Neural progenitor cell (in vitro differentiated cells): ENCODE measurements at regions not wholly inside any gene's neighbourhood (a gene's known extent, or its start where the extent isn't known, plus 50 kb on each side); places are given as distances from the start of the nearest gene placed in this dataset.
A peak's percentile ranks its signal among the peaks of the same experiment; 100 is the strongest.

ENCODE experiments used
- DNase-seq: peaks from one replicate; pipeline ENCODE4 v3.0.0-alpha.2; 2016; ENCODE audit warnings: low spot score
- H2AFZ ChIP-seq: fragments of 200-600 bp; sonication (generic); replicated peaks from 2 replicates; pipeline ENCODE4 v1.6.1; 2016; ENCODE audit warnings: antibody characterized with exemption
- H3F3A ChIP-seq: fragments of 200-600 bp; sonication (generic); 2 replicates; pipeline ENCODE4 v1.6.1; 2016; ENCODE audit warnings: antibody characterized with exemption, low read depth
- H3K27ac ChIP-seq: fragments of 200-600 bp; sonication (generic); 2 replicates; pipeline ENCODE4 v1.5.1; 2016; ENCODE audit warnings: mild to moderate bottlenecking
- H3K27me3 ChIP-seq: fragments of 200-600 bp; sonication (generic); 2 replicates; pipeline ENCODE4 v1.6.1; 2016; ENCODE audit warnings: mild to moderate bottlenecking, moderate library complexity
- H3K36me3 ChIP-seq: fragments of 200-600 bp; sonication (generic); 2 replicates; pipeline ENCODE4 v1.5.1; 2016
- H3K4me1 ChIP-seq: fragments of 200-600 bp; sonication (generic); 2 replicates; pipeline ENCODE4 v1.6.1; 2016; ENCODE audit warnings: mixed run types
- H3K4me2 ChIP-seq: fragments of 200-600 bp; sonication (generic); 2 replicates; pipeline ENCODE4 v1.6.1; 2016
- H3K4me3 ChIP-seq: fragments of 200-600 bp; sonication (generic); 2 replicates; pipeline ENCODE4 v1.5.1; 2016
- H3K79me2 ChIP-seq: fragments of 200-600 bp; sonication (generic); 2 replicates; pipeline ENCODE4 v1.6.1; 2016; ENCODE audit warnings: low read depth
- H3K9ac ChIP-seq: fragments of 200-600 bp; sonication (generic); 2 replicates; pipeline ENCODE4 v1.6.1; 2016
- H3K9me3 ChIP-seq: fragments of 200-600 bp; sonication (generic); 2 replicates; pipeline ENCODE4 v1.5.1; 2016; ENCODE audit warnings: low read depth
- H4K20me1 ChIP-seq: fragments of 200-600 bp; sonication (generic); 2 replicates; pipeline ENCODE4 v1.6.1; 2016; ENCODE audit warnings: low read depth
- H3K27ac Mint-ChIP-seq: 3 replicates; pipeline ENCODE4 v1.8.0; 2021; ENCODE audit warnings: mixed read lengths
- H3K27me3 Mint-ChIP-seq: 2 replicates; pipeline ENCODE4 v1.8.0; 2022; ENCODE audit warnings: low read depth, mild to moderate bottlenecking, inconsistent platforms, moderate library complexity, mixed read lengths; ENCODE audit not compliant: insufficient read depth
- H3K36me3 Mint-ChIP-seq: 3 replicates; pipeline ENCODE4 v1.8.0; 2021; ENCODE audit warnings: mixed read lengths
- H3K4me1 Mint-ChIP-seq: 3 replicates; pipeline ENCODE4 v1.8.0; 2021; ENCODE audit warnings: mixed read lengths
- H3K4me3 Mint-ChIP-seq: 3 replicates; pipeline ENCODE4 v1.8.0; 2021; ENCODE audit warnings: mild to moderate bottlenecking, moderate library complexity, mixed read lengths
- H3K9me3 Mint-ChIP-seq: 3 replicates; pipeline ENCODE4 v1.8.0; 2020; ENCODE audit warnings: mixed read lengths
- CTCF ChIP-seq: fragments of 200-600 bp; sonication (generic); IDR thresholded peaks from 2 replicates; pipeline ENCODE4 v1.5.1; 2017; ENCODE audit warnings: antibody characterized with exemption, mild to moderate bottlenecking
- EZH2 ChIP-seq: fragments of 200-600 bp; sonication (generic); IDR thresholded peaks from 2 replicates; pipeline ENCODE4 v1.6.1; 2017; ENCODE audit warnings: antibody characterized with exemption, mild to moderate bottlenecking, moderate library complexity
- EZH2phosphoT487 ChIP-seq: fragments of 200-600 bp; sonication (generic); IDR thresholded peaks from 2 replicates; pipeline ENCODE4 v1.6.1; 2017; ENCODE audit warnings: antibody characterized with exemption

DNA sequence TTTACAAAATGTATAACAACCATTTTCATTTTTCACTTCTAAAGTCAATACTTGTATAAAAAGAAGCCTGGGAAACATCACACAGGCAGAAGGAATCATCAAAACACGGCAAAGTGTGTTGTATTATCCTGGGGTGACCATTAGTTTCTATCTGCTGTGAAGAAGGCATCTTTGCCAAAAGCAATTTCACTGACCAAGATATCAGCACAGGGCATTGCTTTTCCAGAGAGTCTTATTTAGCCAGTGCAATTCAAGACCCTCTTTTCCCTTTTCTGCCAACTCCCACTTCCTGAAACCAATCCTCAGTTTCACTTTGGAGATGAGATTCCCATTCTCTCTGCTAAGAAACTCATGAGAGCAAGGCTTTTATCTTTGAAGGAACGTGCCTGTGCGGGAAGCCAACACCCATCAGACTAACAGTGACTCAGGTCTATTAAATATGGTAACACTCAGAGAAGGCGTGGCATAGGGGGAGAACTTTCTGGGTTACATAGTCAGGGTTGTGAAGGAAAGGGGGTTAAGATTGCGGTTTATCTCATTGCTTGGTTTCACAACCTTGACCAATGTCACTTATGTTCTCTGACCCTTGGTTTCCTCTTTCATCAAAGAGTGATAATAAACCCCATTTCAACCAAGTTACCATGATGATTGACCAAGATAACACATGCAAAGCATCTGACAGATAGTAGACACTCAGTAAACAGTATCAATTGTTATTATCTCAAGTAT lies 666.9 kb upstream of the KLF4 start:
- H3K27me3 Mint-ChIP-seq, result peaks cover 5% of the 10 kb centered on the region
- TF ChIP-seq EZH2, result no peak

GRCh38 chr9:108153416-108153815 lies 663.8 kb upstream of the KLF4 start:
- Mint-ChIP-seq H3K27ac (no peak overlapping the region), H3K9me3 (peaks cover 2% of the 10 kb centered on the region), H3K36me3 (no peaks in the 10 kb centered on the region), H3K27me3 (no peaks in the 10 kb centered on the region), H3K4me1 (no peaks in the 10 kb centered on the region), H3K4me3 (no peak overlapping the region)
- no peaks in the 10 kb centered on the region for H3K79me2 ChIP-seq
- no peaks in the 10 kb centered on the region for H4K20me1 ChIP-seq
- H3K4me2 ChIP-seq, result no peak overlapping the region
- H3K9ac ChIP-seq, result no peak overlapping the region
- DNase-seq, result no peak
- no peak overlapping the region for H3K27ac ChIP-seq
- no peak for TF ChIP-seq EZH2
- no peak for TF ChIP-seq CTCF
- TF ChIP-seq EZH2phosphoT487, result no peak
- no peak overlapping the region for H2AFZ ChIP-seq
- no peaks in the 10 kb centered on the region for H3K4me1 ChIP-seq
- H3F3A ChIP-seq, result no peaks in the 10 kb centered on the region
- H3K9me3 ChIP-seq, result no peaks in the 10 kb centered on the region
- no peaks in the 10 kb centered on the region for H3K36me3 ChIP-seq
- no peak overlapping the region for H3K4me3 ChIP-seq
- H3K27me3 ChIP-seq, result no peaks in the 10 kb centered on the region

More for the DNA sequence above, 666.9 kb upstream of the KLF4 start:
- H3K27ac Mint-ChIP-seq, result no peak overlapping the region
- Histone ChIP-seq H3K4me3 (no peak overlapping the region), H2AFZ (peak overlapping the region; percentile 57), H3K36me3 (no peaks in the 10 kb centered on the region), H3K4me1 (no peaks in the 10 kb centered on the region), H3K9me3 (no peaks in the 10 kb centered on the region), H4K20me1 (no peaks in the 10 kb centered on the region), H3F3A (no peaks in the 10 kb centered on the region), H3K4me2 (no peak overlapping the region), H3K79me2 (no peaks in the 10 kb centered on the region), H3K27me3 (no peaks in the 10 kb centered on the region), H3K27ac (no peak overlapping the region), H3K9ac (no peak overlapping the region)
- peaks cover 13% of the 10 kb centered on the region for H3K4me1 Mint-ChIP-seq
- DNase-seq, result no peak
- H3K4me3 Mint-ChIP-seq, result no peak overlapping the region
- peaks cover 2% of the 10 kb centered on the region for H3K9me3 Mint-ChIP-seq
- H3K36me3 Mint-ChIP-seq, result no peaks in the 10 kb centered on the region

GRCh38 chr9:108150736-108151586 lies 661.4 kb upstream of the KLF4 start:
- Histone ChIP-seq H3K9ac (no peak overlapping the region), H3K27me3 (no peaks in the 10 kb centered on the region), H3F3A (no peaks in the 10 kb centered on the region), H4K20me1 (no peaks in the 10 kb centered on the region), H3K27ac (no peak overlapping the region), H3K79me2 (no peaks in the 10 kb centered on the region), H3K9me3 (no peaks in the 10 kb centered on the region), H3K36me3 (no peaks in the 10 kb centered on the region), H2AFZ (no peak overlapping the region), H3K4me2 (no peak overlapping the region), H3K4me3 (no peak overlapping the region), H3K4me1 (no peaks in the 10 kb centered on the region)
- no peak overlapping the region for H3K27ac Mint-ChIP-seq
- no peaks in the 10 kb centered on the region for H3K27me3 Mint-ChIP-seq
- TF ChIP-seq CTCF, result no peak
- no peak for TF ChIP-seq EZH2
- TF ChIP-seq EZH2phosphoT487, result no peak
- peaks cover 2% of the 10 kb centered on the region for H3K9me3 Mint-ChIP-seq
- no peak overlapping the region for H3K4me3 Mint-ChIP-seq
- H3K36me3 Mint-ChIP-seq, result no peaks in the 10 kb centered on the region
- no peaks in the 10 kb centered on the region for H3K4me1 Mint-ChIP-seq
- no peak for DNase-seq

- H3K4me1 Mint-ChIP-seq, result no peaks in the 10 kb centered on the region
- Histone ChIP-seq H3F3A (no peaks in the 10 kb centered on the region), H3K36me3 (no peaks in the 10 kb centered on the region), H2AFZ (no peak overlapping the region), H3K9ac (no peak overlapping the region), H3K79me2 (no peaks in the 10 kb centered on the region), H3K4me3 (no peak overlapping the region), H3K27ac (no peak overlapping the region), H3K4me1 (no peaks in the 10 kb centered on the region), H4K20me1 (no peaks in the 10 kb centered on the region), H3K9me3 (no peaks in the 10 kb centered on the region), H3K27me3 (no peaks in the 10 kb centered on the region), H3K4me2 (no peak overlapping the region)
- H3K36me3 Mint-ChIP-seq, result no peaks in the 10 kb centered on the region
- H3K4me3 Mint-ChIP-seq, result no peak overlapping the region
- no peak for TF ChIP-seq EZH2
- no peak for TF ChIP-seq CTCF
- TF ChIP-seq EZH2phosphoT487, result no peak
- H3K9me3 Mint-ChIP-seq, result peaks cover 5% of the 10 kb centered on the region
- no peak for DNase-seq
- H3K27me3 Mint-ChIP-seq, result peaks cover 2% of the 10 kb centered on the region
- no peak overlapping the region for H3K27ac Mint-ChIP-seq
Observed at GRCh38 chr9:108149326-108149725, 659.8 kb upstream of the KLF4 start.
